ENCODE measurements at regions not wholly inside any gene's neighbourhood (a gene's known extent, or its start where the extent isn't known, plus 50 kb on each side); places are given as distances from the start of the nearest gene placed in this dataset.

DNA sequence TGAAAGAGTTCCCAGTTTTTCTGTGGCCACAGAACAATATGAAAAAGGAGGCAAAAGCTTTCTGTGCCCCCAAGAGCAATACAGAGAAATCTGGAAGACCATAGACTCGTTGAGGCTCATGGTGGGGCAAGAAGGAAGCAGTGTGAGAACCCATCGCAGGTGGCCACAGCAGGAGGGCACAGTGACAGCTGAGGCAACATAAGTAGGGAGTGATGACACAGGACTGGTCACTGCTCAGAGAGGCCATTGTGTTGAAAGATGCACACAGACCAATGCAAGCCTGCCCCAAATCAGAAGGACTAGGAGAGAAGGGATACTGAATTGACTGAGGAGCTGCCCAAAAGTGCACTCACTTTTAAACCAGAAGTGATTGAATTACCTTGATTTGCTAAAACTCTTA lies 483.6 kb downstream of the EPHA4 start:
- 81 to 85% methylated on average over 2 of the region's 2 CpGs for WGBS, 2 donors
- DNase-seq (ENCODE audit: low spot score in 2 of 2), result no peak
- Histone ChIP-seq H3K27me3 (no peaks in the 10 kb centered on the region), H3K36me3 (no peaks in the 10 kb centered on the region), H3K4me1 (peaks cover 0 to 4% (median 0%) of the 10 kb centered on the region in 4 donors), H3K9me3 (no peaks in the 10 kb centered on the region), H3K4me3 (no peak overlapping the region), H3K27ac (no peak overlapping the region)
- no peak for TF ChIP-seq POLR2A (IDR thresholded peaks at IDR 0.05)
- TF ChIP-seq EP300 (IDR thresholded peaks at IDR 0.05), result no peak
- TF ChIP-seq, protein P1, sequence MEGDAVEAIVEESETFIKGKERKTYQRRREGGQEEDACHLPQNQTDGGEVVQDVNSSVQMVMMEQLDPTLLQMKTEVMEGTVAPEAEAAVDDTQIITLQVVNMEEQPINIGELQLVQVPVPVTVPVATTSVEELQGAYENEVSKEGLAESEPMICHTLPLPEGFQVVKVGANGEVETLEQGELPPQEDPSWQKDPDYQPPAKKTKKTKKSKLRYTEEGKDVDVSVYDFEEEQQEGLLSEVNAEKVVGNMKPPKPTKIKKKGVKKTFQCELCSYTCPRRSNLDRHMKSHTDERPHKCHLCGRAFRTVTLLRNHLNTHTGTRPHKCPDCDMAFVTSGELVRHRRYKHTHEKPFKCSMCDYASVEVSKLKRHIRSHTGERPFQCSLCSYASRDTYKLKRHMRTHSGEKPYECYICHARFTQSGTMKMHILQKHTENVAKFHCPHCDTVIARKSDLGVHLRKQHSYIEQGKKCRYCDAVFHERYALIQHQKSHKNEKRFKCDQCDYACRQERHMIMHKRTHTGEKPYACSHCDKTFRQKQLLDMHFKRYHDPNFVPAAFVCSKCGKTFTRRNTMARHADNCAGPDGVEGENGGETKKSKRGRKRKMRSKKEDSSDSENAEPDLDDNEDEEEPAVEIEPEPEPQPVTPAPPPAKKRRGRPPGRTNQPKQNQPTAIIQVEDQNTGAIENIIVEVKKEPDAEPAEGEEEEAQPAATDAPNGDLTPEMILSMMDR (IDR thresholded peaks at IDR 0.05), result no peak

GRCh38 chr2:221095356-221095755 lies 476.7 kb downstream of the EPHA4 start:
- no peak for DNase-seq (ENCODE audit: low spot score in 2 of 2)
- H3K9me3 ChIP-seq, result no peaks in the 10 kb centered on the region
- H3K4me1 ChIP-seq, result no peaks in the 10 kb centered on the region
- H3K27ac ChIP-seq, result no peak overlapping the region
- H3K36me3 ChIP-seq, result no peaks in the 10 kb centered on the region
- H3K4me3 ChIP-seq, result no peak overlapping the region
- WGBS, 2 donors, result 16 to 21% methylated on average over 1 of the region's 1 CpG
- H3K27me3 ChIP-seq, result no peaks in the 10 kb centered on the region
- no peak for TF ChIP-seq POLR2A (IDR thresholded peaks at IDR 0.05)
- TF ChIP-seq, protein P1 (IDR thresholded peaks at IDR 0.05), result no peak
- no peak for TF ChIP-seq EP300 (IDR thresholded peaks at IDR 0.05)

- TF ChIP-seq EP300 (IDR thresholded peaks at IDR 0.05) (no peak), POLR2A (IDR thresholded peaks at IDR 0.05) (no peak)
- TF ChIP-seq, protein P1 (IDR thresholded peaks at IDR 0.05), result no peak
- Histone ChIP-seq H3K27me3 (no peaks in the 10 kb centered on the region), H3K4me3 (no peak overlapping the region), H3K9me3 (no peaks in the 10 kb centered on the region), H3K36me3 (no peaks in the 10 kb centered on the region), H3K4me1 (no peaks in the 10 kb centered on the region), H3K27ac (no peak overlapping the region)
- WGBS, 2 donors, result 73 to 82% methylated on average over 10 of the region's 10 CpGs
- no peak for DNase-seq (ENCODE audit: low spot score in 2 of 2)
Measured at GRCh38 chr2:221096706-221097567, 475.2 kb downstream of the EPHA4 start.

DNA sequence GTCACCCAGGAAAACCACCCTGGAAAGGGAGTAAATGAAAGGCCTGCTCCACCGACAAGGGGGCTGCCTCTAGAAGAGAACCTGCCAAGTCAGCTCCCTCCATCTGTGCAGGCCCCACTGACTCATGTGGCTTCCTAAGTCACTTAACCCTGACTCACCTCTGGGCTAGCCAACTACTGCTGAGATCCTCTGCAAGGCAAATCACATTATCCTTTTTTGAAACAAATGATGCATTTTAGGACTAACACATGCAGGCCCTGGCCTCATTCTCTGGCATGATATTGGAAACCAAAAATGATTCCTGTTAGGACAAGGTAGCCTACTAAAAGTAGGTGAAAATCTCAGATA lies 474.6 kb downstream of the EPHA4 start:
- H3K27me3 ChIP-seq, result no peaks in the 10 kb centered on the region
- no peak overlapping the region for H3K4me3 ChIP-seq
- H3K27ac ChIP-seq, result no peak overlapping the region
- DNase-seq (ENCODE audit: low spot score in 2 of 2), result no peak
- 75 to 78% methylated on average over 1 of the region's 1 CpG for WGBS, 2 donors
- H3K36me3 ChIP-seq, result no peaks in the 10 kb centered on the region
- H3K9me3 ChIP-seq, result no peaks in the 10 kb centered on the region
- TF ChIP-seq EP300 (IDR thresholded peaks at IDR 0.05) (no peak), POLR2A (IDR thresholded peaks at IDR 0.05) (no peak)
- TF ChIP-seq, protein P1 (IDR thresholded peaks at IDR 0.05), result no peak
- H3K4me1 ChIP-seq, result no peaks in the 10 kb centered on the region

- no peaks in the 10 kb centered on the region for H3K4me1 ChIP-seq
- TF ChIP-seq, protein P1 (IDR thresholded peaks at IDR 0.05), result no peak
- TF ChIP-seq EP300 (IDR thresholded peaks at IDR 0.05) (no peak), POLR2A (IDR thresholded peaks at IDR 0.05) (no peak)
- no peak for DNase-seq (ENCODE audit: low spot score in 2 of 2)
- no peaks in the 10 kb centered on the region for H3K9me3 ChIP-seq
- no peak overlapping the region for H3K27ac ChIP-seq
- WGBS, 2 donors, result 80 to 87% methylated on average over 7 of the region's 7 CpGs
- no peaks in the 10 kb centered on the region for H3K36me3 ChIP-seq
- H3K4me3 ChIP-seq, result no peak overlapping the region
- no peaks in the 10 kb centered on the region for H3K27me3 ChIP-seq
Measured at GRCh38 chr2:221097949-221098348, 474.2 kb downstream of the EPHA4 start.
